ENCODE measurements at regions not wholly inside any gene's neighbourhood (a gene's known extent, or its start where the extent isn't known, plus 50 kb on each side); places are given as distances from the start of the nearest gene placed in this dataset.

DNA sequence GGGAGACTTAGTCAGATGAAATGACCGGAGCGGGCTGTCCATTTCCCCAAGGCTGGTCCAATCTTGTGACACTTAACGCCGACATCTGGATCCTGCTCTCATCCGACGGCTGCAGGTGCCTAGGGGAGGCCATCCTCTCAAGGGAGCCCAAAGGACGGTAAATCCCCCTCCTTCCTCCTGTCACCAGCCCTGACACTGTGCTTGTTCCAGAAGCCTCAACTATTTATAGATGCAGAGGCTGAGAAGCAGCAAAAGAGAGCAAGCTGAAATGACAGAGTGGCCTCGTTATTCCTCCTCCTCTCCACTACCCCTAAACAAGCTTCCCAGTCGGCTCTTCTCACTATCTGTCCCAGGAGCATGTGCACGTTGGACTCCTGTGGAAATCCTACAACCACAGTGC lies 533.7 kb downstream of the LIG4 start:
- 82% methylated on average over 10 of the region's 10 CpGs for WGBS (ENCODE audit: low lambda C conversion rate)
- H3K9me2 ChIP-seq, result no peaks in the 10 kb centered on the region
- DNase-seq, result peak; percentile 8
- H3K36me3 ChIP-seq (replicated peaks in 1 of 2; ENCODE audit: control insufficient read depth in 1 of 2, insufficient read depth in 2 of 2, low read length in 1 of 2), result no peaks in the 10 kb centered on the region
- TF ChIP-seq, protein P1, sequence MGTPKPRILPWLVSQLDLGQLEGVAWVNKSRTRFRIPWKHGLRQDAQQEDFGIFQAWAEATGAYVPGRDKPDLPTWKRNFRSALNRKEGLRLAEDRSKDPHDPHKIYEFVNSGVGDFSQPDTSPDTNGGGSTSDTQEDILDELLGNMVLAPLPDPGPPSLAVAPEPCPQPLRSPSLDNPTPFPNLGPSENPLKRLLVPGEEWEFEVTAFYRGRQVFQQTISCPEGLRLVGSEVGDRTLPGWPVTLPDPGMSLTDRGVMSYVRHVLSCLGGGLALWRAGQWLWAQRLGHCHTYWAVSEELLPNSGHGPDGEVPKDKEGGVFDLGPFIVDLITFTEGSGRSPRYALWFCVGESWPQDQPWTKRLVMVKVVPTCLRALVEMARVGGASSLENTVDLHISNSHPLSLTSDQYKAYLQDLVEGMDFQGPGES (IDR thresholded peaks at IDR 0.05; ENCODE audit: low read depth, low read length), result no peak
- TF ChIP-seq SIN3A (IDR thresholded peaks at IDR 0.05; ENCODE audit: borderline replicate concordance, low read depth, low read length), result no peak
- no peak for TF ChIP-seq YY1 (IDR thresholded peaks at IDR 0.05; ENCODE audit: low read depth)
- TF ChIP-seq TEAD4 (IDR thresholded peaks at IDR 0.05; ENCODE audit: borderline replicate concordance, insufficient read depth), result no peak
- TF ChIP-seq CHD2 (IDR thresholded peaks at IDR 0.05; ENCODE audit: low read length, partially characterized antibody), result no peak
- no peak for TF ChIP-seq FOXM1 (IDR thresholded peaks at IDR 0.05; ENCODE audit: low read depth)
- TF ChIP-seq, protein P2, sequence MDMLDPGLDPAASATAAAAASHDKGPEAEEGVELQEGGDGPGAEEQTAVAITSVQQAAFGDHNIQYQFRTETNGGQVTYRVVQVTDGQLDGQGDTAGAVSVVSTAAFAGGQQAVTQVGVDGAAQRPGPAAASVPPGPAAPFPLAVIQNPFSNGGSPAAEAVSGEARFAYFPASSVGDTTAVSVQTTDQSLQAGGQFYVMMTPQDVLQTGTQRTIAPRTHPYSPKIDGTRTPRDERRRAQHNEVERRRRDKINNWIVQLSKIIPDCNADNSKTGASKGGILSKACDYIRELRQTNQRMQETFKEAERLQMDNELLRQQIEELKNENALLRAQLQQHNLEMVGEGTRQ (IDR thresholded peaks at IDR 0.05; ENCODE audit: borderline replicate concordance, low read depth, low read length), result no peak
- TF ChIP-seq RAD21 (IDR thresholded peaks at IDR 0.05; ENCODE audit: low read length), result no peak
- TF ChIP-seq GABPA (IDR thresholded peaks at IDR 0.05; ENCODE audit: low read depth), result no peak
- no peak for TF ChIP-seq NRF1 (IDR thresholded peaks at IDR 0.05; ENCODE audit: low read depth, low read length)
- no peak for TF ChIP-seq TCF12 (IDR thresholded peaks at IDR 0.05)
- TF ChIP-seq, protein P3, sequence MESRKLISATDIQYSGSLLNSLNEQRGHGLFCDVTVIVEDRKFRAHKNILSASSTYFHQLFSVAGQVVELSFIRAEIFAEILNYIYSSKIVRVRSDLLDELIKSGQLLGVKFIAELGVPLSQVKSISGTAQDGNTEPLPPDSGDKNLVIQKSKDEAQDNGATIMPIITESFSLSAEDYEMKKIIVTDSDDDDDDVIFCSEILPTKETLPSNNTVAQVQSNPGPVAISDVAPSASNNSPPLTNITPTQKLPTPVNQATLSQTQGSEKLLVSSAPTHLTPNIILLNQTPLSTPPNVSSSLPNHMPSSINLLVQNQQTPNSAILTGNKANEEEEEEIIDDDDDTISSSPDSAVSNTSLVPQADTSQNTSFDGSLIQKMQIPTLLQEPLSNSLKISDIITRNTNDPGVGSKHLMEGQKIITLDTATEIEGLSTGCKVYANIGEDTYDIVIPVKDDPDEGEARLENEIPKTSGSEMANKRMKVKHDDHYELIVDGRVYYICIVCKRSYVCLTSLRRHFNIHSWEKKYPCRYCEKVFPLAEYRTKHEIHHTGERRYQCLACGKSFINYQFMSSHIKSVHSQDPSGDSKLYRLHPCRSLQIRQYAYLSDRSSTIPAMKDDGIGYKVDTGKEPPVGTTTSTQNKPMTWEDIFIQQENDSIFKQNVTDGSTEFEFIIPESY (IDR thresholded peaks at IDR 0.05; ENCODE audit: borderline replicate concordance, low read depth), result no peak
- TF ChIP-seq MEF2A (IDR thresholded peaks at IDR 0.05; ENCODE audit: borderline replicate concordance, low read depth), result no peak
- TF ChIP-seq, protein P4, sequence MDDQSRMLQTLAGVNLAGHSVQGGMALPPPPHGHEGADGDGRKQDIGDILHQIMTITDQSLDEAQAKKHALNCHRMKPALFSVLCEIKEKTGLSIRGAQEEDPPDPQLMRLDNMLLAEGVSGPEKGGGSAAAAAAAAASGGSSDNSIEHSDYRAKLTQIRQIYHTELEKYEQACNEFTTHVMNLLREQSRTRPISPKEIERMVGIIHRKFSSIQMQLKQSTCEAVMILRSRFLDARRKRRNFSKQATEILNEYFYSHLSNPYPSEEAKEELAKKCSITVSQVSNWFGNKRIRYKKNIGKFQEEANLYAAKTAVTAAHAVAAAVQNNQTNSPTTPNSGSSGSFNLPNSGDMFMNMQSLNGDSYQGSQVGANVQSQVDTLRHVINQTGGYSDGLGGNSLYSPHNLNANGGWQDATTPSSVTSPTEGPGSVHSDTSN (IDR thresholded peaks at IDR 0.05), result no peak
- TF ChIP-seq RXRA (IDR thresholded peaks at IDR 0.05; ENCODE audit: borderline replicate concordance, low read depth), result no peak
- TF ChIP-seq, protein P5, sequence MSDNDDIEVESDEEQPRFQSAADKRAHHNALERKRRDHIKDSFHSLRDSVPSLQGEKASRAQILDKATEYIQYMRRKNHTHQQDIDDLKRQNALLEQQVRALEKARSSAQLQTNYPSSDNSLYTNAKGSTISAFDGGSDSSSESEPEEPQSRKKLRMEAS (IDR thresholded peaks at IDR 0.05; ENCODE audit: low read depth), result no peak
- ChIA-PET CTCF (no interaction called here), POLR2A (no interaction called here)
- no peak overlapping the region for H3K4me3 ChIP-seq (ENCODE audit: low read depth in 2 of 2, low read length in 1 of 2)
- no peak overlapping the region for H3K4me2 ChIP-seq
- H3K27me3 ChIP-seq (ENCODE audit: insufficient read depth), result no peaks in the 10 kb centered on the region
- no peak overlapping the region for H3K27ac ChIP-seq (ENCODE audit: low read depth in 2 of 2, low read length in 1 of 2)
- H3K9me3 ChIP-seq, result no peaks in the 10 kb centered on the region
- H2AFZ ChIP-seq (ENCODE audit: low read depth), result no peak overlapping the region
- no peak overlapping the region for H3K9ac ChIP-seq
- H3K79me2 ChIP-seq (ENCODE audit: insufficient read depth), result peaks cover 16% of the 10 kb centered on the region
- peaks cover 0 to 8% of the 10 kb centered on the region in 2 experiments; a peak in 1 of 4 replicates for H3K4me1 ChIP-seq (ENCODE audit: control insufficient read depth in 1 of 2, insufficient read depth in 2 of 2, low read depth in 1 of 2, low read length in 1 of 2)
- no peaks in the 10 kb centered on the region for H4K20me1 ChIP-seq (ENCODE audit: insufficient read depth)
- H3F3A ChIP-seq (replicated peaks; ENCODE audit: insufficient read depth), result no peaks in the 10 kb centered on the region
